Stimulated activated naive CD4-positive, alpha-beta T cell (primary cell): ENCODE measurements at regions not wholly inside any gene's neighbourhood (a gene's known extent, or its start where the extent isn't known, plus 50 kb on each side); places are given as distances from the start of the nearest gene placed in this dataset.
"Not testable (repeated sequence)": the region's sequence is repeated elsewhere in the genome, so short reads cannot be mapped to it uniquely, and the experiment has no call there.

Experiments
- DNase-seq, 6 experiments: peaks; one replicate each; lab custom pipeline; 2025; lab: John Stamatoyannopoulos, UW

DNA sequence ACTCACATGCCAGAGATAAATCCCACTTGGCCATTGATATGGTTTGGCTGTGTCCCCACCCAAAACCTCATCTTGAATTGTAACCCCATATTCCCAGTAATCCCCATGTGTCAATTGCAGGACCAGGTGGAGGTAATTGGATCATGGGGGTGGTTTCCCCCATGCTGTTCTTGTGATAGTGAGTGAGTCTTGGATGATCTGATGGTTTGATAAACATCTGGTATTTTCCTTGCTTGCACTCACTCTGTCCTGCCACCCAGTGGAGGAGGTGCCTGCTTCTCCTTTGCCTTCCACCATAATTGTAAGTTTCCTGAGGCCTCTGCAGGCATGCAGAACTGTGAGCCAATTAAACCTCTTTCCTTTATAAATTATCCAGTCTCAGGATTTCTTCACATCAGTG is 50.4 kb upstream of the B3GAT2 start:
- DNase-seq, result not testable (repeated sequence)

DNA sequence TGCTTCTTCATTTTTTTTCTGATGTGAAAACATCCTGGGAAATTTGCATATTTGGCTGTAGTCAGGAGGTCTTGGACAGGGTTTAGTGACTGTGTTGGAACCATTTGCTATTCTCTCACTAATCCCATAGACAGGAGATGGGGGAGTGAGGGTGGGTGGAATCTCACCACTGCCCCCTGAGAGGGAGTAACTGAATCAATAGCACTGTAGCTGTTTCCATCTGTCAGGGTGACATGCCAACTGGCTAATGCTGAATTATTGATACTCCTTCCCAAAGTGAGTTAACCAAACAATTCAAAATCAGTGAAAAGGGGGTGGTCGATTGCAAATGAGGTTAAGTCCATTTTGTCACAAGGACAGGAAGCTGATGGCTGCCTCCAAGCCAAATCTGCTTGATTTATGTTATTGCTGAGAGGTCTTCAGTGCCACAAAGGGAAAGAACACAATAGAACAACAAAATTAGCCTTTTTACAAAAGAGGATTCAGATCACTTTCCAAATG is 55.1 kb upstream of the B3GAT2 start:
- DNase-seq, result no peak

DNA sequence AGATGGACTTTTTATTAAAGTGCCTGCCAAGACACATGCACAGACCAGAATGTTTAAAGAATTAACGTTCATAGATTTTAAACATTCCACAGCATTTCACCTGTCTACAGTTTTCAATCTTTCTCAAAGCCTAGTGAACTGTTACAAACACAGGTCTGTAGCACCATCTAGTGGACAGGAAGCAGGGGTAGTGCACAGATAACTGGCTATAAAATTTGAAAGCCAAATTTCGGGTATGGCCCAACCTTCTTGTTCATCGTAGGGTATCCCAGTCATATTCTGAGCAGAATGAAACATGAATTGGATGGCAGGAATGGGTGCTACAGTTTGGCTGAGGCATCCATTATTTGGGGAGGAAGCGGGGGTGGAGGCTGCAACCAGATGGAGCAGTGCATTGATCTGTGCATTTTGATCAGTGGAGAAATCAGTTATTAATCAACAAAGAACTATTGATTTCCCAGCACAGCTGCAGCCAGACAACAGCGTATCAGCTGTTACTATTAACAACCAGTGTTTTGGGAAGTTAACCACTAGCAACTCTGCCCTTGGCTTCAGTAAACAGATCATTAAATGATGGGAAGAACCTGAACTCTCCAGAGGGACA is 56.1 kb upstream of the B3GAT2 start:
- peak in 3 of 6 experiments; percentile 3 to 28 (median 24) for DNase-seq

DNA sequence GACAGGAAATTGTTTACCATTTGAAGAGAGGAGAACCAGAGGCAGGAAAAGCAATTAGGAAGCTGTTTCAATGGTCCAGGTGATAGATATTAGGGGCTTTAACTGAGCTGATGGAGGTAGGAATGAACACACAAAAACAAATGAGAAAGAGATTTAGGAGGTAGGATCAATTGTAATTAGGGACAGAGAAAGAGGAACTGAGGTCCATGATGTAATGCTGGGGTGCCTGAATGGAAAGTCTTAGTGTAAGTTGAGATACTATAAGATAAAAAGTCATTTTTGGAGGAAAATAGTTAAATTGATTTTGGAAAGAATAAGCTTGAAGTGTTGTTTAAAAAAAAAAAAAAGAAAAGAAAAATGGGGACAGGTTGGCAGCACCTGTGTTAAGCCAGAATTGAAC is 58.5 kb upstream of the B3GAT2 start:
- no peak for DNase-seq

DNA sequence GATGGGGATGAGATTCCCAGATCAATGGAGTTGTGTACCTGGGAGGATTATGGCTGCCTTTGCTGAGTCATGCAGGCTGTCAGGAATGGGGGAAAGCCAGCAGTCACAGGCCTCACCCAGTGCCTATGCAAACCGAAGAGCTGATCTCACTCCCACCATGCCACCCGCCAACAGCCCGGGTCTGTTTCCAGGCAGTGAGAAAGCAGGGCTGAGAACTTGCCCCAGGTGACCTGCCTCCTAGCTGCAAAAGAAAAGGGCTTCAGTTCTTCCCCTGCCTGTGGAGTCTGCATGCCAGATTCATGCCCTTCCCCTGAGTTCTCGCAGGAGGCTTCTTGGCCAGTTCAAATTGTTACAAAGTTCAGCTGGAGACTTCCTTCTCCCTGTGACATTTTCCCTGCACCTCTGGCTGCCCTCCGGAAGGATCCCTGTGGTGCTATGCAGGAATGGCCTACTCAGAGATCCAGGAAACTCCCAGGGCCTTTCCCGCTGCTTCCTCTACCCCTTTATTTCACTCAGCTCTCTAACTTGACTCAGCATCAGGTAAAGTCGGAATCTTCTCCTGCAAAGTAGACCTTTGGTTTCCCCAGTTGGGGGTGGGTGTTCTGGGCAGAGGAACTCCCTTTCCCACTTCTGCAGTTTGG is 71.5 kb upstream of the B3GAT2 start:
- no peak for DNase-seq

DNA sequence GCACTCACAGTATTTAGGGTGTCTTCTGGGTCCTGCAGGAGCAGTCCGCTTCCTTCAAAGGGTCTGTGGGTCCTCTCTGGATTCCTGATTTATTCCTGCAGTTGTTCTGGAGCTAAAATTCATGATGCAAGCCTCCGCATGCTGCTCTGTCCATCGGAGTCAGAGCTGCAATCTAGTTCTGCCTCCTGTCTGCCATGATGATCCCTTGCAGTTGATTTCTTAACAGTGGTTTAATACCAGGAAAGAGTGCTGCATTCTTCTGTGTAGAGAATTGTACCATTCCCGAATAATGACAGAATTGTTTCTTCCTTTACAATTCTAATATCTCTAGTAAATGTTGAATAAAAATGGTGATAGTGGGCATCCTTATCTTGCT is 72.0 kb upstream of the B3GAT2 start:
- DNase-seq, result no peak

DNA sequence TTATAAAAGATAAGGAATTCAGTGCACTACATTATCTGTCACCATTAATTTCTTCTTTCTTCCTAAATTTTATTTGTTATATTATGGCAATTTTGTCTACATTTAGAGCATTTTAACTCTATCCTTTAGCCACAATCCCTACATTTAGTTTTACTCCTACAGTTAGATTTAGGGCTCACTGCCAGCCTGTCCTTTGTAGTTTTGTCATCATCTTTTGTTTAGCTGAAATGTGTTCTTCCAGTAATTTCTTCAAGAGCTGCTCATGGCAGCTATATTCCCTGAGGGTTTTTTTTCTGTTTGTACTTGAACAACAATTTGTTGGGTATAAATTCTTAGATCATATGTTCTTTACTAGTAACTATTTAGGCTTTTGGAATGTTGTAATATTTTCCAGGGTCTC is 72.7 kb upstream of the B3GAT2 start:
- DNase-seq, result no peak

DNA sequence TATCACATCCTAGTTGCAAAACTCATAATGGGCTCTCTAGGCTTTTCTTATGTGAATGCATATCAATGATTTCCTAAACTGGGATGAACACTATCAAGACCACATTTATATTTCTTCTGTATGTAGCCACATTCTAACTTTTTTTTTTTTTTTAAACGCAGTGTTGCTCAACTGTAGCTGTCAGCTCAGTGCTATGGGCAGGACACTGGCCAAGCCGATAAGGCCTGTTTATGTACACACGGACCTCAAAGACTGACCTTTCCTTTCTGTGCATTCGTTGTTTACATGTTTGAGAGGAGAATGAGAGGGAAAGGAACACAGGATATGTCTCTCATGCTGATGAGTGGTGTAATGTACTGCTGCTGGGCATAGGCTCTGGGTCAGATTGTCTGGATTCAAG is 75.1 kb upstream of the B3GAT2 start:
- no peak for DNase-seq

DNA sequence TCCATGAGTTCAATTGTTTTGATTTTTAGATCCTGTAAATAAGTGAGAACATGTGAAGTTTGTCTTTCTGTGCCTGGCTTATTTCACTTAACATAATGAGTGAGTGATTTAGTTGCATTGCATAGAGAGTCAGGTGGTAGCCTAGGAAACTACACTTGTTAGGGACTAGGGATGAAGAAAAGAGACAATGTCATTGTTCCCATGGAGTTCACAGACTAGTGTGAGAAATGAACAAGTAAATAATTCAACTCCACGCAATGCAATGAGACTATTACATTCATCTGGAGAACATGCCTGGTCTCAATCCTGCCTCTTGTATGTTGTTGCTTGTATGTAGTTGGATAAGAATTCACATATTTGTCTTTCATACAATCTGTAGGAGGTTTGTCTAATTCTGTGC is 76.3 kb upstream of the B3GAT2 start:
- no peak for DNase-seq

- DNase-seq, result no peak
Measured at GRCh38 chr6:71033890-71034289, 77.0 kb upstream of the B3GAT2 start.

DNA sequence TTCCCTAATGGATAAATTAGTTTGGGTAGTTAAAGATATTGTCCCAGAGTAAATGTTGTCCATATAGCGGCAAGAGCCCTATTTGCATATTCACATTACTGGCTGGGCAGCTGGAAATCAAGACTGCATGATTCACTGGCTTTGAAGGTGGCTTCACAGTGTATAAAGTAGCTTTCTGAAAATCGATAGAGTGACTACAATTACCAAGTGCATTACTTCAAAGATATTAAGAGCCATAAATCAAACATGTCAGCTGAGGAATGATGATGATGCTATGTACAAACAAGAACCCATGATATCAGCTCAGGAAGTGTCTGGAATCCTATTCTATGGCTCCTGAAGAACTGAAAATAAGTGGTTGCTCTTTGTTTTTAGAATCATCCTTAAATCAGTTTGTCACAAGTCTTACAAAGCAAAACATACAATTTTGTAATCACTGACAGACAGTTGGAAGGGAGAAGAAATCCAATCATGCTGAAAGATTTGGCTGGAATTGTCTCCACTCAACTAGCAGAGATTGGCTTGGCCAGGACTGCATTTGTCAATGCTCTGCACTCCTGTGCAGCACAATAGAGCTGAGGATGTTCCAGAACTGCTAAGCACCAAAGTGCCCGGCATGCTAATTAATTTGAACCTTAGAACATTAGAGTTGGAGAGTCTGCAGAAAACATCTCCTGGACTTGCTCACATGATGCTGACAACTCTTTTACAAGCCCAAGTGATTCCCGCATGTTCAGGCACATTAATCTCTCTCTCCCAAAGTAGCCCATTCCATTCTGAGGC is 77.9 kb upstream of the B3GAT2 start:
- no peak for DNase-seq

DNA sequence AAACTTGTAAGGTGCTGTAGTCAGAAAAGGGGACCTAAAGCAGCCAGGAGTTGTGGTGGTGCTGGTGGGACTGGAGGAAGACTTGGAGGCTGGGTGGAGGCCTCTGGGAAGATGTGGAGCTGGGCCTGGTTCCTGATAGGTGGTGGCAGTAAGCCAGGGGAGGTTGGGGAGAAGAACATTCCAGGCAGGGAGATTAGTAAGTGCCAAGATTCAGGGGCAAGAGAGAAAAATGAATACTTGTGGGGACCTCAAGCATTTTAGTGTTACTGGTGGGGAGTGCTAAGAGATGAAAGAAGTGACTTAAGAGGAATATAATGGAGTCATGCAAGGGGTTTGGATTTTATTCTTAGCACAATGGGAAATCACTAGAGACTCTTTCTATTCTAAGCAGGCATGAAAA is 79.0 kb upstream of the B3GAT2 start:
- no peak for DNase-seq

DNA sequence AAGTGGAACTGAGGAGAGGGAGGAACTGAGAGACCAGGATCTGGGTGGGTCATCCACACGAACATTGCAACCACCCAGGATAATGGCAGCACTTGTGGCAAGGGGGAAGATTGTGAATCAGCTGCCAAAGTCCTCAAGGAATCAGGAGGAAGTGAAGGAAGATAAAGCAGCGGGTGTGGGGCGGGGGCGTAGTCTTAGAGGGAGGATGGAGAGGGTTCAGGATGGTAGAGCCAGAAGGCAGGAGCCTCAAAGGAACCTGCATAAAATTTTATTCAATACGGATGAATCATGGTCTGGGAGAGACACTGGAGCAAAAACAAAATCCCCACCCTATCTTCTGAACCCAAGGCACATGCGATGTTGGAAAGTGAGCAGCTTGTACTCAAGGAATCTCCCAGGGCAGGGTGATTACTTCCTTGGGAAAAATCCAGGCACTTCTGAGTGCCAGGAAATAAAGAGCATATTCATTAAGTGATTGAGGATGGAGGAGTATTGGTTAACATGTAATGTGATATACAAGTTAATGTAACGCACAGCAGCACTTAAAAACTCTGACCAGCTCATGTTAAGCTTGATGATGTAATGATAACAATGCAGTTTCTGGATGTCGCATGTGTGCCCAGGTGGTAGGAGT is 82.0 kb upstream of the B3GAT2 start:
- no peak for DNase-seq

GRCh38 chr6:71040043-71040442 is 83.2 kb upstream of the B3GAT2 start:
- no peak for DNase-seq

DNA sequence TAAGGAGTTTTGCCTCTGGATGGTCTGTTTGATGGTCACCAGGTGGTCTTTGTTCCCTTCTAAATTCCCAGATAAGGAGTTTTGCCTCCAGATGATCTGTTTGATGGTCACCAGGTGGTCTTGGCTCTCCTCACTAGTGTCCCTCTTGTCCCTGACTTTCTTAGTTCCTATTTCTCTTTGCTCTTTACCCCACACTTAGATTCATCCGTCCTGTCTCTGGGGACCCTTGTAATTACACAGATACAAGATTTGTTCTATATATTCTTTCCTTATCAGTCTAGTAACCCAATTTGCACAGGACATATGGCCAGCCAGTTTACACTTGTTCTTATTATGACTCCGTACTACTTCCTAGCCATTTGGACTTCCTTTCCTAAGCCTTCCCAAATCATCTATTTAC is 84.0 kb upstream of the B3GAT2 start:
- no peak for DNase-seq

- no peak for DNase-seq
Measured at GRCh38 chr6:71043902-71044301, 87.0 kb upstream of the B3GAT2 start.

DNA sequence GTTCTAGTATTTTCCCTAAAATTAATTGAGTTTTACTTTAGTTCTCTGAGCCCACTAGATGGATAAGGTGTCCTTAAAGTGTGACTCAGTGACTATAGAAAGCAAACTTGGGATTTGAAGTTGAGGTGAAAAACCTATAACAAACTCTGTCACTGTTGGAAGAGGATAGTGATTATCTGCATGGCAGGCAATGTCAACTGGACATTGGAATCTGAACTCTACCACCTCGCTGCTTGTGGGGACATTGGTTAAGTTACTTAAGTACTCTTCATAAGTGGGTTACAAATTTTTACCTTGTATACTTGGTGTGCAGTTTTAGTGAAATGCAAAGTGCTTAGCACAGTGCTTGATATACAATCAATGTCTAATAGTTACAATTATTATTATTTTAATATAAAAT is 87.9 kb upstream of the B3GAT2 start:
- no peak for DNase-seq

GRCh38 chr6:71045296-71045695 is 88.4 kb upstream of the B3GAT2 start:
- DNase-seq, result no peak

DNA sequence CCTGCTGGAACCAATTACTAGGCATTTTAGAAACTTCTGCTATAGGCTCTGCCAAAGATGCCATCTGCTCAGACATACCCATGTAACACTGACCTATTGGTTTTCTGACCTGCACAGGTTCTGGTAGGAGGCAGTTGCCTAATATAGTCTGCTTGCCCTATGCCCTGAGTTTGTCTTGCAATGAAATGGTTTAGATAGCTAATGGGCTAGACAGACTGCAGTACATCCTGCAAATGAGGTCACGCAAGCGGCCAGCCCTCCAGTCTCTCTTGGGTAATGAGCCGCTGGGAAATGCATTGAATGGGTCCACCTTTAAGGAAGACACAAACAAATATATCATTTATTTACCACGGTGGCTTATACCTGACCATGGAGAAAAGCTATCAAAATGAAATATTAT is 90.6 kb upstream of the B3GAT2 start:
- DNase-seq, result no peak

DNA sequence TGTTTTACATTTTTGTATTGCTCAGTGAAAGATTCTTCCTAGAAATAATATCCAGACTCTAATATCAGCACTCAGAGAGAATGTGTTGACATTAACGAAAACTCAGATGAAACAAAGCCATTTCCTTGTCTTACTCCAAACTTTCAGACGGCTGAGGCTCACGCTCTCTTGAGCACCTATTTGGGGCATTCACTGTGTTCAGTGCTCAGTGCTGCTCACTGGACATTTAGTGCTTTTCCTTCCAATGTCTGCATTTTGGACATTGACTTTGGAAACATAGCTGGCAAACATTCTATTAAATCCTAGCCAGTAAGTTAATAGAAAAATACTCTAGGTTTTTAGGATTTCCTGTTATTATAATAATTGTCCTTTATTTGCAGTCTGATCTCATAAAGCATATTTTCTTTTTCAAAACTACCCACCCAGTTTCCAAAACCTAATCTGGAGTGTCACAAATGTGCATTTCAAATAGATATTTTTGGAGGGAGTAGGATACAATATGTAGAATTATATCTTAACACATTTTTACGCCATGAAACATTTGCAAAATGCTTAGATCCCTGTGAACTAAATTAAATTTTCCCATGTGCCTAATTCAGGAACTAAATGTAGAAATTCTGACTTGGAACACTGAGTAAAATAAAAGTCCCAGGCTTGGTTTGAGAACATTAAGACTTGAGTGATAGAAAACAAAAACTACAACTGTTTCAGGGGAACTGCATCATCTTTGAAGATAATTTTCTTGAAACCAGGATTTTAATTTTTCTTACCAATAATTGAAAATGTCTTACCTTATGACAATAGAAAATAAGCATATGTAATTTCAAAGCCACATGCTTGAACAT is 91.7 kb upstream of the B3GAT2 start:
- no peak for DNase-seq

GRCh38 chr6:71049198-71049770 is 92.4 kb upstream of the B3GAT2 start:
- DNase-seq, result no peak

GRCh38 chr6:71053475-71053874 is 96.6 kb upstream of the B3GAT2 start:
- DNase-seq, result no peak
